GM18868 (cell line): ENCODE measurements at regions not wholly inside any gene's neighbourhood (a gene's known extent, or its start where the extent isn't known, plus 50 kb on each side); places are given as distances from the start of the nearest gene placed in this dataset.

Experiments
- ATAC-seq: cut with Tn5 transposase; IDR thresholded peaks from one replicate; pipeline ENCODE4 v1.9.1; 2021; ENCODE audit warnings: mild to moderate bottlenecking, moderate library complexity; ENCODE audit not compliant: unreplicated experiment

- ATAC-seq = no peak
These were observed 224.3 kb downstream of the ANAPC1 start for GRCh38 chr2:111659361-111660333.

GRCh38 chr2:111660811-111661210, 223.2 kb downstream of the ANAPC1 start:
- no peak for ATAC-seq

- no peak for ATAC-seq
These were observed 222.6 kb downstream of the ANAPC1 start for GRCh38 chr2:111661286-111661940.

- ATAC-seq = no peak
These were observed 221.8 kb downstream of the ANAPC1 start for GRCh38 chr2:111662039-111662770.

GRCh38 chr2:111662771-111663470, 221.1 kb downstream of the ANAPC1 start:
- ATAC-seq = peak; percentile 74

GRCh38 chr2:111663471-111664274, 220.3 kb downstream of the ANAPC1 start:
- no peak for ATAC-seq

- no peak for ATAC-seq
These were observed 219.6 kb downstream of the ANAPC1 start for GRCh38 chr2:111664275-111664850.

GRCh38 chr2:111665011-111665410, 219.0 kb downstream of the ANAPC1 start:
- ATAC-seq = no peak

- no peak for ATAC-seq
These were observed 218.4 kb downstream of the ANAPC1 start for GRCh38 chr2:111665551-111666116.

- ATAC-seq = no peak
These were observed 217.8 kb downstream of the ANAPC1 start for GRCh38 chr2:111666160-111666559.

GRCh38 chr2:111667001-111667400, 217.0 kb downstream of the ANAPC1 start:
- ATAC-seq = no peak

GRCh38 chr2:111667542-111668273, 216.3 kb downstream of the ANAPC1 start:
- ATAC-seq = no peak

GRCh38 chr2:111668274-111668616, 215.7 kb downstream of the ANAPC1 start:
- ATAC-seq = no peak

GRCh38 chr2:111668741-111669140, 215.3 kb downstream of the ANAPC1 start:
- no peak for ATAC-seq

GRCh38 chr2:111669928-111670695, 213.9 kb downstream of the ANAPC1 start:
- no peak for ATAC-seq

- no peak for ATAC-seq
These were observed 213.2 kb downstream of the ANAPC1 start for GRCh38 chr2:111670776-111671175.

- no peak for ATAC-seq
These were observed 212.4 kb downstream of the ANAPC1 start for GRCh38 chr2:111671426-111672150.
